ENCODE measurements at regions not wholly inside any gene's neighbourhood (a gene's known extent, or its start where the extent isn't known, plus 50 kb on each side); places are given as distances from the start of the nearest gene placed in this dataset.

DNA sequence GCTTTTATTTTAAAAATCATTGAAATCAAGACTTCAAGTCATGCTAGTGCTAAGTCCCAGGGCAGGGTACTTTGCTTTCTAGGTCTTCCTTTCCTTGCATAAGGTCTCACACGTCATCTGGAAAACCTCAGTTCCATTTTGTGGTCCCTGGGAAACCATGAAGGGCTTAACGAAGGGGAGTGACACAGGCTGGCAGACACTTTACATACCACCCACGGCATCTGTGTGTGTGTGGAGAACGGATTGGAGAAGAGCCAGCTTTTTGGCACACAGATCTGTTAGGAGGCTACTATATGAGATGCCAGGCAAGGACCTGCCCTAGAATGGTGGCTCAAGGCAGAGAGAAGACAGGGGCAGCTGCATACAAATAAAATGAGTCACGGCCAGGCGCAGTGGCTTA, 107.5 kb upstream of the NSMCE3 start:
- TF ChIP-seq EZH2 (IDR thresholded peaks at IDR 0.05; ENCODE audit: insufficient read depth, poor library complexity, severe bottlenecking), result no peak
- TF ChIP-seq EZH2phosphoT487 (IDR thresholded peaks at IDR 0.05; ENCODE audit: insufficient read depth, low read depth), result no peak
